Mesendoderm (in vitro differentiated cells): ENCODE measurements at regions not wholly inside any gene's neighbourhood (a gene's known extent, or its start where the extent isn't known, plus 50 kb on each side); places are given as distances from the start of the nearest gene placed in this dataset.
"Not testable (repeated sequence)": the region's sequence is repeated elsewhere in the genome, so short reads cannot be mapped to it uniquely, and the experiment has no call there.

Experiments used
- DNase-seq: peaks from one replicate; pipeline ENCODE4 v3.0.0; 2013
- H2AK5ac ChIP-seq: 2 replicates; pipeline ENCODE4 v1.6.1; 2013; ENCODE audit warnings: low read length, inconsistent platforms
- H2BK120ac ChIP-seq: 2 replicates; pipeline ENCODE4 v1.6.1; 2013; ENCODE audit warnings: low read depth, mild to moderate bottlenecking, low read length, moderate library complexity, mixed read lengths
- H2BK15ac ChIP-seq: replicated peaks from 2 replicates; pipeline ENCODE4 v1.6.1; 2013; ENCODE audit warnings: low read depth, mild to moderate bottlenecking, moderate library complexity
- H2BK5ac ChIP-seq: 2 replicates; pipeline ENCODE4 v1.6.1; 2013; ENCODE audit warnings: low read length, inconsistent platforms
- H3K18ac ChIP-seq: 2 replicates; pipeline ENCODE4 v1.6.1; 2013; ENCODE audit warnings: mild to moderate bottlenecking, low read length, mixed read lengths
- H3K23ac ChIP-seq: one replicate; pipeline ENCODE4 v1.6.1; 2013; ENCODE audit warnings: low read length
- H3K27ac ChIP-seq: 2 replicates; pipeline ENCODE4 v1.5.1; 2013; ENCODE audit warnings: low read depth, mild to moderate bottlenecking, inconsistent platforms, low read length, moderate library complexity
- H3K27me3 ChIP-seq: 2 replicates; pipeline ENCODE4 v1.6.1; 2013; ENCODE audit warnings: low read length, control low read depth, mild to moderate bottlenecking, inconsistent platforms; ENCODE audit not compliant: insufficient read depth, poor library complexity
- H3K36me3 ChIP-seq: 2 replicates; pipeline ENCODE4 v1.6.1; 2013; ENCODE audit warnings: low read length, inconsistent platforms; ENCODE audit not compliant: control insufficient read depth, insufficient read depth
- H3K4ac ChIP-seq: one replicate; pipeline ENCODE4 v1.6.1; 2013; ENCODE audit warnings: low read depth, mild to moderate bottlenecking, low read length, moderate library complexity
- H3K4me1 ChIP-seq: 2 replicates; pipeline ENCODE4 v1.6.1; 2013; ENCODE audit warnings: low read depth, low read length, inconsistent platforms; ENCODE audit not compliant: control insufficient read depth
- H3K4me2 ChIP-seq: 2 replicates; pipeline ENCODE4 v1.6.1; 2013; ENCODE audit warnings: low read length
- H3K4me3 ChIP-seq: 2 replicates; pipeline ENCODE4 v1.5.1; 2013; ENCODE audit warnings: mild to moderate bottlenecking, low read length
- H3K56ac ChIP-seq: one replicate; pipeline ENCODE4 v1.6.1; 2013; ENCODE audit warnings: low read length
- H3K79me1 ChIP-seq: 2 replicates; pipeline ENCODE4 v1.6.1; 2013; ENCODE audit warnings: low read length, inconsistent platforms
- H3K79me2 ChIP-seq: 2 replicates; pipeline ENCODE4 v1.6.1; 2013; ENCODE audit warnings: mild to moderate bottlenecking, low read length; ENCODE audit not compliant: control insufficient read depth, insufficient read depth
- H3K9ac ChIP-seq: 2 replicates; pipeline ENCODE4 v1.6.1; 2013; ENCODE audit warnings: low read length, inconsistent platforms
- H4K5ac ChIP-seq: one replicate; pipeline ENCODE4 v1.6.1; 2013; ENCODE audit warnings: low read length
- H4K8ac ChIP-seq: one replicate; pipeline ENCODE4 v1.6.1; 2013; ENCODE audit warnings: low read depth, mild to moderate bottlenecking, control low read depth, low read length, moderate library complexity
- WGBS: extraction: QIAGEN DNeasy Blood & Tissue Kit; methylation state at CpG from one replicate; pipeline ENCODE4 v1.1.7; 2013; ENCODE audit warnings: low lambda C conversion rate, missing lambda C conversion rate; ENCODE audit not compliant: insufficient coverage; ENCODE audit errors: extremely low coverage; 5-methylcytosine and 5-hydroxymethylcytosine counted together

DNA sequence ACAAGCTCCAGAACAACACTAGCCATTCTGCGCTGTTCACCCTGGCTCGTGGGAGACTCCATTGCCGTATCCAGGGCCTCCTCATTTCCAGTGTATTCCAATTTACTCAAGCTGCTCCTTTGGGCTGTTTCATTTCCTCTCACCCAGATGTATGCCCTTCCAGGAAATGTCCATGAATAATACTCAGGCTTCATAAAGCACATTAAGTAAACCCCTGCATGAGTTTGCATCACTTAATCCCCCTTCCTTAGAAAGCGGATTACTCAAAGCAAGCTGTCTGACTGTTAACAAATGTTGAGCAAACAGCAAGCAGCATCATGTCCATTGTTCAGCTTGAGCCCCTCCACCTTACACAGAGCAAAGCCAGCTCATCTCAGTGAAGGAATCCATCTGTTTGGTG, 403.6 kb upstream of the PBX1 start:
- DNase-seq: no peak
- Histone ChIP-seq H3K23ac (no peak overlapping the region), H2AK5ac (no peak overlapping the region), H3K9ac (no peak overlapping the region), H3K4me3 (no peak overlapping the region), H3K36me3 (no peaks in the 10 kb centered on the region), H2BK120ac (no peak overlapping the region), H3K79me1 (no peaks in the 10 kb centered on the region), H3K4me2 (no peak overlapping the region), H4K5ac (no peak overlapping the region), H3K18ac (no peak overlapping the region), H2BK15ac (no peak overlapping the region), H3K27ac (no peak overlapping the region), H4K8ac (no peak overlapping the region), H2BK5ac (no peak overlapping the region), H3K27me3 (no peaks in the 10 kb centered on the region), H3K56ac (no peak overlapping the region), H3K79me2 (no peaks in the 10 kb centered on the region), H3K4ac (no peak overlapping the region), H3K4me1 (no peaks in the 10 kb centered on the region)
- WGBS: no CpG with 5 or more reads among the region's 4 CpGs

- Histone ChIP-seq H3K9ac (no peak overlapping the region), H3K36me3 (no peaks in the 10 kb centered on the region), H3K4me1 (no peaks in the 10 kb centered on the region), H3K27me3 (no peaks in the 10 kb centered on the region), H3K4me3 (no peak overlapping the region), H2AK5ac (no peak overlapping the region), H3K4me2 (no peak overlapping the region), H3K79me2 (no peaks in the 10 kb centered on the region), H3K18ac (no peak overlapping the region), H3K79me1 (no peaks in the 10 kb centered on the region), H3K56ac (no peak overlapping the region), H3K4ac (no peak overlapping the region), H2BK5ac (no peak overlapping the region), H4K8ac (no peak overlapping the region), H4K5ac (no peak overlapping the region), H3K27ac (no peak overlapping the region), H2BK120ac (no peak overlapping the region), H2BK15ac (no peak overlapping the region), H3K23ac (no peak overlapping the region)
- WGBS: no CpG with 5 or more reads among the region's 1 CpG
- peak; percentile 11 for DNase-seq
Observed at GRCh38 chr1:164163289-164163849, 395.6 kb upstream of the PBX1 start.

DNA sequence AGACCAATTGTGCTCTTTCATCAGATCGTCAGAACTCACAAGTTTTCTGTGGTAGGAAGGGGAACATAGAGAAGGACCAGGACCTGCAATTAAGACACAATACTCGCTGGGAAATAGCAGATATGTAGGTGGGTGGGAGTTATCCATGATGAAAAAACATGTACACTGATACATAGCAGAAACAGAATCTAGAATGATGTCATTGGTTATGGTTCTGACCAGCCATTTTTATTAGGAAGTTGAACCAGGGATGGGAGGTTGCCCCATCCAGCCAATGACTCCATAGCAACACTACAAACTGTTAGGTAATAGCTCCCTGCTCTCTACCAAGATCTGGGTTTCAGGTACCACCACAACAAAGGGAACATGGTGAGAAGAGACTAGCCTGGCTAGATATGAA, 393.5 kb upstream of the PBX1 start:
- H3K36me3 ChIP-seq: no peaks in the 10 kb centered on the region
- no peak overlapping the region for H3K27ac ChIP-seq
- no peak overlapping the region for H2BK5ac ChIP-seq
- H2AK5ac ChIP-seq: no peak overlapping the region
- no CpG with 5 or more reads among the region's 2 CpGs for WGBS
- no peaks in the 10 kb centered on the region for H3K79me2 ChIP-seq
- no peak overlapping the region for H3K4me2 ChIP-seq
- no peaks in the 10 kb centered on the region for H3K79me1 ChIP-seq
- no peak overlapping the region for H3K18ac ChIP-seq
- H3K23ac ChIP-seq: no peak overlapping the region
- H4K8ac ChIP-seq: no peak overlapping the region
- H3K4me3 ChIP-seq: no peak overlapping the region
- H3K56ac ChIP-seq: no peak overlapping the region
- H3K4me1 ChIP-seq: no peaks in the 10 kb centered on the region
- H3K9ac ChIP-seq: no peak overlapping the region
- no peaks in the 10 kb centered on the region for H3K27me3 ChIP-seq
- no peak overlapping the region for H4K5ac ChIP-seq
- DNase-seq: no peak
- H2BK120ac ChIP-seq: no peak overlapping the region
- H3K4ac ChIP-seq: no peak overlapping the region
- H2BK15ac ChIP-seq: no peak overlapping the region

DNA sequence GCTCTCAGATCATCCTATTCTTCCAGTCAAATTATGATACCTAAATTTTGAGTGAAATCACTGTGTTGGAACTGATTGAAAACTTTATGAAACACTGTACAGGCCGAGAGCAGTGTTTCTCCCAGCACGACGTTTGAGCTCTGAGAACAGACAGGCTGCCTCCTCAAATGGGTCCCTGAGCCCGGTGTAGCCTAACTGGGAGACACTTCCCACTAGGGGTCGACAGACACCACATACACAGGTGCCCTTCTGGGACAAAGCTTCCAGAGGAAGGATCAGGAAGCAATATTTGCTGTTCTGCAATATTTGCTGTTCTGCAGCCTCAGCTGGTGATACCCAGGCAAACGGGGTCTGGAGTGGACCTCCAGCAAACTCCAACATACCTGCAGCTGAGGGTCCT, 392.5 kb upstream of the PBX1 start:
- not testable (repeated sequence) for H2AK5ac ChIP-seq, H3K79me2 ChIP-seq, H3K79me1 ChIP-seq, H3K56ac ChIP-seq, H3K23ac ChIP-seq, H3K4ac ChIP-seq, H3K4me1 ChIP-seq, H4K5ac ChIP-seq, H2BK15ac ChIP-seq, H3K4me2 ChIP-seq, H3K27me3 ChIP-seq, H3K4me3 ChIP-seq, H3K36me3 ChIP-seq, H3K27ac ChIP-seq, H3K9ac ChIP-seq, H2BK120ac ChIP-seq, H3K18ac ChIP-seq, H4K8ac ChIP-seq, H2BK5ac ChIP-seq
- peak; percentile 28 for DNase-seq
- WGBS: no CpG with 5 or more reads among the region's 6 CpGs

GRCh38 chr1:164177118-164177517, 381.9 kb upstream of the PBX1 start:
- H3K18ac ChIP-seq: no peak overlapping the region
- no peak overlapping the region for H3K4ac ChIP-seq
- H3K9ac ChIP-seq: no peak overlapping the region
- no peak for DNase-seq
- H3K79me2 ChIP-seq: no peaks in the 10 kb centered on the region
- no peak overlapping the region for H3K4me3 ChIP-seq
- H3K4me1 ChIP-seq: no peaks in the 10 kb centered on the region
- H2BK5ac ChIP-seq: no peak overlapping the region
- H2BK15ac ChIP-seq: no peak overlapping the region
- H3K36me3 ChIP-seq: no peaks in the 10 kb centered on the region
- no CpG with 5 or more reads among the region's 2 CpGs for WGBS
- no peaks in the 10 kb centered on the region for H3K27me3 ChIP-seq
- no peak overlapping the region for H3K56ac ChIP-seq
- H2AK5ac ChIP-seq: no peak overlapping the region
- H3K23ac ChIP-seq: no peak overlapping the region
- no peaks in the 10 kb centered on the region for H3K79me1 ChIP-seq
- no peak overlapping the region for H3K27ac ChIP-seq
- H2BK120ac ChIP-seq: no peak overlapping the region
- H3K4me2 ChIP-seq: no peak overlapping the region
- H4K8ac ChIP-seq: no peak overlapping the region
- H4K5ac ChIP-seq: no peak overlapping the region

DNA sequence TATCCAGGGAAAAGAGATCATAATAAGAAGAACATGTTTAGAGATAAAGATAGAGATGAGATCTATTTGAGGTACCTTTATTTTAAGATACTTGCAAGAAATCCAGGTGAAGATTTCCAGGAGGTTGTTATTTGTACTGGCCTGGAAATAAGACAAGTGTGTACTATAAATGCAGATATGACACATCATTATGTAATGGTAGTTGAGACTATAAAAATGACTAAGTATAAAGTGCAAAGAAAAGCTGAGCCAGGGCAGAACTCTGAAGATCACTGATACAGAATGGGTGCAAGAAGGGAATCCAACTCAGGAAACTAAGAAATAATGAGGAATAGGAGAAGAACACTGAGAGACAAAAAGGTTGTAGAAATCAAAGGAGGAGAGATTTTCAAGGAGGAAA, 378.2 kb upstream of the PBX1 start:
- no peaks in the 10 kb centered on the region for H3K36me3 ChIP-seq
- H3K4me1 ChIP-seq: no peaks in the 10 kb centered on the region
- H3K27me3 ChIP-seq: no peaks in the 10 kb centered on the region
- H4K8ac ChIP-seq: no peak overlapping the region
- H3K56ac ChIP-seq: no peak overlapping the region
- no peak overlapping the region for H2BK120ac ChIP-seq
- no peak overlapping the region for H3K9ac ChIP-seq
- H3K27ac ChIP-seq: no peak overlapping the region
- no peak overlapping the region for H2BK15ac ChIP-seq
- no peak overlapping the region for H2AK5ac ChIP-seq
- no peak overlapping the region for H3K4ac ChIP-seq
- H3K4me2 ChIP-seq: no peak overlapping the region
- H2BK5ac ChIP-seq: no peak overlapping the region
- no peak overlapping the region for H3K18ac ChIP-seq
- no peaks in the 10 kb centered on the region for H3K79me1 ChIP-seq
- H3K4me3 ChIP-seq: no peak overlapping the region
- DNase-seq: no peak
- no peak overlapping the region for H3K23ac ChIP-seq
- no peak overlapping the region for H4K5ac ChIP-seq
- H3K79me2 ChIP-seq: no peaks in the 10 kb centered on the region
